Keratinocyte (primary cell): ENCODE measurements at regions not wholly inside any gene's neighbourhood (a gene's known extent, or its start where the extent isn't known, plus 50 kb on each side); places are given as distances from the start of the nearest gene placed in this dataset.
"Not testable (repeated sequence)": the region's sequence is repeated elsewhere in the genome, so short reads cannot be mapped to it uniquely, and the experiment has no call there.

Source experiments
- EZH2 ChIP-seq: IDR thresholded peaks from one replicate; pipeline ENCODE4 v1.6.1; 2012; ENCODE audit warnings: inconsistent platforms, mild to moderate bottlenecking, low read length, moderate library complexity
- TF ChIP-seq, protein P1 (sequence below), 3 experiments: IDR thresholded peaks in 1 of 3; conservative IDR thresholded peaks in 1 of 3; optimal IDR thresholded peaks in 1 of 3; 2 replicates in 2 of 3; 3 replicates in 1 of 3; pipeline versions ENCODE3 to v1.5.1; 2011; ENCODE audit warnings: low read length in 3 of 3, mild to moderate bottlenecking in 3 of 3, moderate library complexity in 2 of 3, control low read depth in 1 of 3, inconsistent platforms in 1 of 3; ENCODE audit not compliant: insufficient read depth in 2 of 3; ENCODE audit errors: extremely low read depth in 1 of 3

DNA sequence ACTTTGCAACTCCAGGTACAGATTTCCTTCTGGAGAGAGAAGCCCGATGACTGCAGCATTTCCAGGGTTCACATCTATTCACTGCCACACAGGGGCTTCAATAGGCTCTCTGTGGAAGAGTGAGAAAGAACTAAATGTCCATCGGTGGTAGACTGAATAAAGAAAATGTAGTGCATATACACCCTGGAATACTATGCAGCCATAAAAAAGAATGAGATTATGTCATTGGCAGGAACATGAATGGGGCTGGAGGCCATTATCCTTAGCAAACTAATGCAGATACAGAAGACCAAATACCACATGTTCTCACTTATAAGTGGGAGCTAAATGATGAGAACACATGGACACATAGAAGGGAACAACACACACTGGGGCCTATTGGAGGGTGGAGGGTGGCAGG, 53.6 kb upstream of the SAMD5 start:
- TF ChIP-seq, protein P1, sequence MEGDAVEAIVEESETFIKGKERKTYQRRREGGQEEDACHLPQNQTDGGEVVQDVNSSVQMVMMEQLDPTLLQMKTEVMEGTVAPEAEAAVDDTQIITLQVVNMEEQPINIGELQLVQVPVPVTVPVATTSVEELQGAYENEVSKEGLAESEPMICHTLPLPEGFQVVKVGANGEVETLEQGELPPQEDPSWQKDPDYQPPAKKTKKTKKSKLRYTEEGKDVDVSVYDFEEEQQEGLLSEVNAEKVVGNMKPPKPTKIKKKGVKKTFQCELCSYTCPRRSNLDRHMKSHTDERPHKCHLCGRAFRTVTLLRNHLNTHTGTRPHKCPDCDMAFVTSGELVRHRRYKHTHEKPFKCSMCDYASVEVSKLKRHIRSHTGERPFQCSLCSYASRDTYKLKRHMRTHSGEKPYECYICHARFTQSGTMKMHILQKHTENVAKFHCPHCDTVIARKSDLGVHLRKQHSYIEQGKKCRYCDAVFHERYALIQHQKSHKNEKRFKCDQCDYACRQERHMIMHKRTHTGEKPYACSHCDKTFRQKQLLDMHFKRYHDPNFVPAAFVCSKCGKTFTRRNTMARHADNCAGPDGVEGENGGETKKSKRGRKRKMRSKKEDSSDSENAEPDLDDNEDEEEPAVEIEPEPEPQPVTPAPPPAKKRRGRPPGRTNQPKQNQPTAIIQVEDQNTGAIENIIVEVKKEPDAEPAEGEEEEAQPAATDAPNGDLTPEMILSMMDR (optimal IDR thresholded peaks at IDR 0.05 in 1 of 3, IDR thresholded peaks at IDR 0.05 in 1 of 3, conservative IDR thresholded peaks at IDR 0.05 in 1 of 3; ENCODE audit: extremely low read depth in 1 of 3, insufficient read depth in 2 of 3, low read length in 3 of 3): not testable (repeated sequence)
- not testable (repeated sequence) for TF ChIP-seq EZH2
